ENCODE measurements at regions not wholly inside any gene's neighbourhood (a gene's known extent, or its start where the extent isn't known, plus 50 kb on each side); places are given as distances from the start of the nearest gene placed in this dataset.

DNA sequence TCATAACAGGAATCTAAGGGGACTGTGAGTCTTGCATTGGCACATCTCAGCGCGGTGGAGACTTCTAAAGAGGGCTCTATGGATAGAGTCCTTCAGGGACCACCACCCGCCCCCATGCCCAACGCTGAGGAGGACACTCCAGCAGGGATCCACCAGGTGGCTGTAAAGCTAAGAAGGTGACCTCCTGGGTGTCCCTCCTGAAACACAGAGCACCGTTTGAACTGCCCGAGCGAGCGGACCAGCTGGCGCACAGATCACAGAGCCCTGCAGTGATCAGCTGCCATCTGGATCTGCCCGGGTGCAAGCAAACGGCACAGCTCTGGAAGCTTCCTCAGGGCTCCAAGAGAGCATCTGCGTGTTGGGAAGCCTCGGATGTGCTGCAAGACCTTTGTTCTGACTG, 51.3 kb upstream of the LYST start:
- DNase-seq (ENCODE audit: low read depth, low spot score): no peak
- Histone ChIP-seq H3K27ac (ENCODE audit: low read length) (peak overlapping the region; percentile 99), H3K4me1 (ENCODE audit: control insufficient read depth, insufficient read depth, low read length) (peaks cover 80% of the 10 kb centered on the region), H3K36me3 (ENCODE audit: control insufficient read depth, insufficient read depth, low read length) (no peaks in the 10 kb centered on the region), H3K4me3 (ENCODE audit: low read depth in 2 of 2, low read length in 2 of 2) (peak overlapping the region in 1 of 2 experiments; percentile 25; a peak in 2 of 4 replicates), H3K27me3 (ENCODE audit: control insufficient read depth, insufficient read depth, low read length) (no peaks in the 10 kb centered on the region), H3K9me3 (ENCODE audit: control insufficient read depth, insufficient read depth, low read depth, low read length) (no peaks in the 10 kb centered on the region)
- ATAC-seq: peak; percentile 62
- in situ Hi-C loops (cut with HindIII; ENCODE audit: low pct_unique_long_range_greater_than_20kb, low sequenced_read_pairs): no loop called here
- ChIA-PET CTCF (interaction anchor here (1.0 to 2.0 kb wide), 2 partner anchors 53 to 75 kb away, joined by 3 to 17 read pairs; no protein-coding TSS in a partner anchor), POLR2A (interaction anchor here (1.2 kb wide), 1 partner anchor 52 kb away, joined by 5 read pairs; no protein-coding TSS in a partner anchor)
- TF ChIP-seq, protein P1, sequence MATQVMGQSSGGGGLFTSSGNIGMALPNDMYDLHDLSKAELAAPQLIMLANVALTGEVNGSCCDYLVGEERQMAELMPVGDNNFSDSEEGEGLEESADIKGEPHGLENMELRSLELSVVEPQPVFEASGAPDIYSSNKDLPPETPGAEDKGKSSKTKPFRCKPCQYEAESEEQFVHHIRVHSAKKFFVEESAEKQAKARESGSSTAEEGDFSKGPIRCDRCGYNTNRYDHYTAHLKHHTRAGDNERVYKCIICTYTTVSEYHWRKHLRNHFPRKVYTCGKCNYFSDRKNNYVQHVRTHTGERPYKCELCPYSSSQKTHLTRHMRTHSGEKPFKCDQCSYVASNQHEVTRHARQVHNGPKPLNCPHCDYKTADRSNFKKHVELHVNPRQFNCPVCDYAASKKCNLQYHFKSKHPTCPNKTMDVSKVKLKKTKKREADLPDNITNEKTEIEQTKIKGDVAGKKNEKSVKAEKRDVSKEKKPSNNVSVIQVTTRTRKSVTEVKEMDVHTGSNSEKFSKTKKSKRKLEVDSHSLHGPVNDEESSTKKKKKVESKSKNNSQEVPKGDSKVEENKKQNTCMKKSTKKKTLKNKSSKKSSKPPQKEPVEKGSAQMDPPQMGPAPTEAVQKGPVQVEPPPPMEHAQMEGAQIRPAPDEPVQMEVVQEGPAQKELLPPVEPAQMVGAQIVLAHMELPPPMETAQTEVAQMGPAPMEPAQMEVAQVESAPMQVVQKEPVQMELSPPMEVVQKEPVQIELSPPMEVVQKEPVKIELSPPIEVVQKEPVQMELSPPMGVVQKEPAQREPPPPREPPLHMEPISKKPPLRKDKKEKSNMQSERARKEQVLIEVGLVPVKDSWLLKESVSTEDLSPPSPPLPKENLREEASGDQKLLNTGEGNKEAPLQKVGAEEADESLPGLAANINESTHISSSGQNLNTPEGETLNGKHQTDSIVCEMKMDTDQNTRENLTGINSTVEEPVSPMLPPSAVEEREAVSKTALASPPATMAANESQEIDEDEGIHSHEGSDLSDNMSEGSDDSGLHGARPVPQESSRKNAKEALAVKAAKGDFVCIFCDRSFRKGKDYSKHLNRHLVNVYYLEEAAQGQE (IDR thresholded peaks at IDR 0.05; ENCODE audit: insufficient read depth in 1 of 2, low read depth in 2 of 2, low read length in 1 of 2): 0 out of 4 replicates have a peak, but pooled peaks of 1 of the 2 experiments have one; percentile 39
- TF ChIP-seq TCF7L2 (IDR thresholded peaks at IDR 0.05; ENCODE audit: low read depth, low read length) (peak; percentile 75), SIN3A (IDR thresholded peaks at IDR 0.05; ENCODE audit: borderline replicate concordance, insufficient read depth, low read depth, low read length) (no peak), POLR2AphosphoS5 (IDR thresholded peaks at IDR 0.05; ENCODE audit: low read depth, low read length) (no peak)
- TF ChIP-seq, protein P2, sequence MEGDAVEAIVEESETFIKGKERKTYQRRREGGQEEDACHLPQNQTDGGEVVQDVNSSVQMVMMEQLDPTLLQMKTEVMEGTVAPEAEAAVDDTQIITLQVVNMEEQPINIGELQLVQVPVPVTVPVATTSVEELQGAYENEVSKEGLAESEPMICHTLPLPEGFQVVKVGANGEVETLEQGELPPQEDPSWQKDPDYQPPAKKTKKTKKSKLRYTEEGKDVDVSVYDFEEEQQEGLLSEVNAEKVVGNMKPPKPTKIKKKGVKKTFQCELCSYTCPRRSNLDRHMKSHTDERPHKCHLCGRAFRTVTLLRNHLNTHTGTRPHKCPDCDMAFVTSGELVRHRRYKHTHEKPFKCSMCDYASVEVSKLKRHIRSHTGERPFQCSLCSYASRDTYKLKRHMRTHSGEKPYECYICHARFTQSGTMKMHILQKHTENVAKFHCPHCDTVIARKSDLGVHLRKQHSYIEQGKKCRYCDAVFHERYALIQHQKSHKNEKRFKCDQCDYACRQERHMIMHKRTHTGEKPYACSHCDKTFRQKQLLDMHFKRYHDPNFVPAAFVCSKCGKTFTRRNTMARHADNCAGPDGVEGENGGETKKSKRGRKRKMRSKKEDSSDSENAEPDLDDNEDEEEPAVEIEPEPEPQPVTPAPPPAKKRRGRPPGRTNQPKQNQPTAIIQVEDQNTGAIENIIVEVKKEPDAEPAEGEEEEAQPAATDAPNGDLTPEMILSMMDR (IDR thresholded peaks at IDR 0.05): no peak
- TSS peak; percentile 98 for BruUV-seq (replicated peaks)
- intact Hi-C loops (cut with micrococcal nuclease; ENCODE audit: unreplicated experiment): loop anchor here (2.0 to 5.0 kb wide), 3 partner anchors 36 to 55 kb away; partner anchors contain the start of gene LYST

DNA sequence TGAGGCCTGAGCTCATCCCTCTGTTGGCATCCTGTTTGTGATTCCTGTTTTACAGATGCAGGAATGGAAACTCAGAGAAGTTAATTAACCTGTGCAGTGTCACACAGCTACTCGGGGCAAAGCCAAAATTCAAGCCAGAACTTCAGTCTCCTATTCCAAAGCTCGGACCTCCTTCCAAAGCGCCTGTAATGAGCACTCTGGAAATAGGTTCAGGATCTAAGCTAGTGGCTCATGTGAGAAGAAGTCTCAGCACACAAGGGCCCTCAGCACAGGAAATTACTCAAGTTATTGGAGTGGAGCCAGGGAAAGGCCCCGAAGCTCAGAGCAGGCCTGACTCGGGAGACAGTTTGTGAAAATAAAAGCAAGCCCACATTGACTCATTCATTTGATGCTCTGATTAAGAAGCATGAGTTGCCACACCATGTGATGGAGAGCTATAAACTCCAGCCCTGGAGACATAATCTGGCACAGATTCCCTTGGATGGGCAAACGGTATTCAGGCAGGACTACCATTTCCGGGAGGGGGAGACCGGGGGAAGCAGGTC, 50.6 kb upstream of the LYST start:
- peak overlapping the region in 1 of 2 experiments; percentile 0; a peak in 1 of 4 replicates for H3K4me3 ChIP-seq (ENCODE audit: low read depth in 2 of 2, low read length in 2 of 2)
- intact Hi-C loops (cut with micrococcal nuclease; ENCODE audit: unreplicated experiment): loop anchor here (5.0 kb wide), 2 partner anchors 35 to 50 kb away; partner anchors contain the start of gene LYST
- TF ChIP-seq POLR2AphosphoS5 (IDR thresholded peaks at IDR 0.05; ENCODE audit: low read depth, low read length) (peak; percentile 89), TCF7L2 (IDR thresholded peaks at IDR 0.05; ENCODE audit: low read depth, low read length) (peak; percentile 77)
- TF ChIP-seq, protein P2 (IDR thresholded peaks at IDR 0.05): no peak
- DNase-seq (ENCODE audit: low read depth, low spot score) (peak; percentile 99), ATAC-seq (peak; percentile 90)
- H3K4me1 ChIP-seq (ENCODE audit: control insufficient read depth, insufficient read depth, low read length): peaks cover 81% of the 10 kb centered on the region
- BruUV-seq (replicated peaks): no TSS peak
- H3K9me3 ChIP-seq (ENCODE audit: control insufficient read depth, insufficient read depth, low read depth, low read length): no peaks in the 10 kb centered on the region
- H3K36me3 ChIP-seq (ENCODE audit: control insufficient read depth, insufficient read depth, low read length): no peaks in the 10 kb centered on the region
- in situ Hi-C loops (cut with HindIII; ENCODE audit: low pct_unique_long_range_greater_than_20kb, low sequenced_read_pairs): no loop called here
- ChIA-PET CTCF (interaction anchor here (0.8 to 2.0 kb wide), 3 partner anchors 54 to 82 kb away, joined by 3 to 17 read pairs (median 5); no protein-coding TSS in a partner anchor), POLR2A (interaction anchor here (0.6 to 1.2 kb wide), 4 partner anchors 15 to 55 kb away, joined by 4 to 5 read pairs (median 4); no protein-coding TSS in a partner anchor)
- H3K27me3 ChIP-seq (ENCODE audit: control insufficient read depth, insufficient read depth, low read length): no peaks in the 10 kb centered on the region
- H3K27ac ChIP-seq (ENCODE audit: low read length): peak overlapping the region; percentile 99

Data from Panc1 (cell line).